Globus pallidus (tissue), 1 donor: ENCODE measurements at regions not wholly inside any gene's neighbourhood (a gene's known extent, or its start where the extent isn't known, plus 50 kb on each side); places are given as distances from the start of the nearest gene placed in this dataset.
A peak's percentile ranks its signal among the peaks of the same experiment; 100 is the strongest.

Source experiments
- DNase-seq: peaks from one replicate; pipeline ENCODE4 v3.0.0-alpha.2; 2015; ENCODE audit warnings: low spot score

DNA sequence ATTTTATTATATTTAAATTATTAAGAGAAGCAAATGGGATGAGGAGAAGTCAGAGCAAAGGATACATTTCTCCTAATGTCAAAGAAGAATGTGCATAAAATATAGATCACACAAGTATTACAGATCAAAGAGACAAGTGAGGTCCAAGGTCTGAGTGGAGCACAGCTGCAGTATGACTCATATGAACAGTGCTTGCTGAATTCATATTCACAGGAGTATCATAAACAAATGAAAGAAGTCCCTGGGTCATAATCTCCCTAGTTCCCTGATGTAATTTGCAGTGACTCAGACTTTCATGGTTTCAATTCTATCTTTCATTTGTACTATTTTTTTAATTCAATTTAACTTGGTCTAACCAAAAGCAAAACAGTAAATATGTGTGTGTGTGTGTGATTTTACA, 499.0 kb upstream of the CCDC179 start:
- DNase-seq, result no peak

DNA sequence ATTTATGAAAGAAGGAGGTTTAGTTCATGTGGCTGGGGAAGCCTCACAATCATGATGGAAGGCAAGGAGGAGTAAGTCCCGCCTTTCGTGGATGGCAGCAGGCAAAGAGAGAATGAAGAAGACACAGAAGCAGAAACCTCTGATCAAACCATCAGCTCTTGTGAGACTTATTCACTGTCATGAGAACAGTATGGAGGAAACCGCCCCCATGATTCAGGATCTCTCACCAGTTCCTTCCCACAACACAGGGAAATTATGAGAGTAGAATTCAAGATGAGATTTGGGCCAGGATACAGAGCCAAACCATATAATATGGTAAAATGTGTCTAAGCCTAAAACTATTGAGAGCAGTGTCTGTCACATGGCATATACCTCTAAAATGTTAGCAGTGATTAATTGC, 503.8 kb upstream of the CCDC179 start:
- DNase-seq, result no peak

DNA sequence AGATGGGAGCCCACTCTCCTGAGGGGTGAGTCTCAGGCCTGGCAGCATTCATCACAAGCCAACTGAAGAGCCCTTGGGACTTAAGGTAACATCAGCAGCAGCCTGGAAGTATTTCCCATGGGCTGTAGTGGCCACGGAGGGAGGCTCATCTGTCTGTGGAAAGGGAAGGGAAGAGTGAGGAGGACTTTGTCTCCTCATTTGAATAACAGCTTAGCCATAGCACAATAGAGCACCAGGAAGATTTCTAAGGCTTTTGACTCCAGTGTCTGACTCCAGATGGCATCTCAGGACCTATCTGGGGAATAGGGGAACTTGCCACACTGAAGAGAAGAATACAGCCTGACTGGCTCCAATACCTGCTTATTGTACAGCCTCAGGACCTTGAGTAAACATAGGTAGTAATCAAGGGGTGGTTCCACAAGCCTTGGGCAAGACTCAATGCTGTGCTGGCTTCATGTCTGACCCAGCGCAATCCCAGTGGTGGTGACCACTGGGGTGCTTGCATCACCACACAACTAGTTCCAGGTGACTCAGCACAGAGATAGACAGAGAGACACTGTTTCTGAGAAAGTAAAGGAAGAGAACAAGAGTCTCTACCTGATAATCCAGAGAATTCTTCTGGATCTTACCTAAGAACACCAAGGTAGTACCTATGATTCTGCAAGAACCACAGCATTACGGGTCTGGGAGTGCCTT, 510.5 kb upstream of the CCDC179 start:
- DNase-seq, result no peak

DNA sequence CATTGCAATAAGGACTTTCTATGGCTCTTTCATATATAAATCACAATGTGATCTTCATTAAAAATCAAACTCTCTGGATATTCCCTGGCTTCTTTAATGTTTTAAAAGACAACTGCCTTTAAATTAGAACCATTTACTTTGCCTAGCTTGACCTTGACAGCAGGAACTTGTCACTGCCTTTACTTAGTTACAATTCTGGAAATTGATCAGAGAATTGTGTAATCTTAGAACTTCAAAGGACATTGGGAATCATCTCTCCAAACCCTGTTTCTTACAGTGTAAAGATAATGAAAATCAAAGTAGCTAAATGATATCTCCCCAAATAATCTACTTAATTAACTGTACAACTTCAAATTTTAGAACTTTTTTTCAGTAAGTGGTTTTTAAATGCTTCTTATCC, 517.6 kb upstream of the CCDC179 start:
- DNase-seq, result no peak

DNA sequence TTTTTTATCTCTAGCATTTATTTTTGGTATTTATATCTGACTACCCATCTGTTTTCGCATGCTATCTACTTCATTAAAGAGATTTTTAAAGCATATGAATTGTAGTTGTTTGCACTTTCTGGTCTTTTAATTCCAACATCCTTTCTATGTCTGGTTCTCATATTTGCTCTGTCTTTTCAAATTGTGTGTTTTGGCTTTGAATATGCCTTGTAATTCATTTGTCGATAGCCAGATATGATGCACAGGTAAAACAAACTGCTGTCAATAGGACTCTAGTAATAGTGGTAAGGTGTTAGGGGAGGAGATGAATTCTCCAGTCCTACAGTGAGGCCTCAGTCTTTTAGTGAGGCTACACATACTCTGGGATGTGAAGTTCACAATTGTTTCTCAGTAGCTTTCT, 530.8 kb upstream of the CCDC179 start:
- DNase-seq, result no peak

DNA sequence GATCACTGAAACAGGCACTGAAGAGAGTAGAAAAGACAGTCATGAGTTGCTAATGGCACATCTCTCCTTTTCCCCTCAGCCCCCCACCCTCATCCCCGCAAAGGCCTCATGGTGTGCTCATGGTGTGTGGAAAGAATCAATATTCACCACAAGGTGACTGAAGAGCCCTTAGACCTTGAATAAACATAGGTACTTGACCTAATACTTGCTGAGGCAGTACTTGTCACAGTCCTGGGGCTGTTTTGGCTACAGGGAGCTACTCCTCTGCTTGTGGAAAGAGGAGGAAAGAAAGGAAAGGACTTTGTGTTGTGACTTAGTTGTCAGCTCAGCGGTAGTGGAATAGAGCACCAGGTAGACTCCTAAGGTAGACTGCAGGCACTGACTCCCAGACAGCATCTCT, 537.8 kb upstream of the CCDC179 start:
- no peak for DNase-seq

DNA sequence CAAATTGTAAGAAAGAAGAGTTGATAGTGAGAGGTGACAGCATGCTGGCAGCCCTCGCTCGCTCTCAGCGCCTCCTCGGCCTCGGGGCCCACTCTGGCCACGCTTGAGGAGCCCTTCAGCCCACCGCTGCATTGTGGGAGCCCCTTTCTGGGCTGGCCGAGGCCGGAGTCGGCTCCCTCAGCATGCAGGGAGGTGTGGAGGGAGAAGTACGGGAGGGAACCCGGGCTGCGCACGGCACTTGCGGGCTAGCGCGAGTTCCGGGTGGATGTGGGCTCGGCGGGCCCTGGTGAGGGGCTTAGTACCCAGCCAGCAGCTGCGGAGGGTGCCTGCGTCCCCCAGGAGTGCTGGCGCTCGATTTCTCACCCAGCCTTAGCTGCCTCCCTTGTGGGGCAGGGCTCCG, 539.7 kb upstream of the CCDC179 start:
- no peak for DNase-seq

DNA sequence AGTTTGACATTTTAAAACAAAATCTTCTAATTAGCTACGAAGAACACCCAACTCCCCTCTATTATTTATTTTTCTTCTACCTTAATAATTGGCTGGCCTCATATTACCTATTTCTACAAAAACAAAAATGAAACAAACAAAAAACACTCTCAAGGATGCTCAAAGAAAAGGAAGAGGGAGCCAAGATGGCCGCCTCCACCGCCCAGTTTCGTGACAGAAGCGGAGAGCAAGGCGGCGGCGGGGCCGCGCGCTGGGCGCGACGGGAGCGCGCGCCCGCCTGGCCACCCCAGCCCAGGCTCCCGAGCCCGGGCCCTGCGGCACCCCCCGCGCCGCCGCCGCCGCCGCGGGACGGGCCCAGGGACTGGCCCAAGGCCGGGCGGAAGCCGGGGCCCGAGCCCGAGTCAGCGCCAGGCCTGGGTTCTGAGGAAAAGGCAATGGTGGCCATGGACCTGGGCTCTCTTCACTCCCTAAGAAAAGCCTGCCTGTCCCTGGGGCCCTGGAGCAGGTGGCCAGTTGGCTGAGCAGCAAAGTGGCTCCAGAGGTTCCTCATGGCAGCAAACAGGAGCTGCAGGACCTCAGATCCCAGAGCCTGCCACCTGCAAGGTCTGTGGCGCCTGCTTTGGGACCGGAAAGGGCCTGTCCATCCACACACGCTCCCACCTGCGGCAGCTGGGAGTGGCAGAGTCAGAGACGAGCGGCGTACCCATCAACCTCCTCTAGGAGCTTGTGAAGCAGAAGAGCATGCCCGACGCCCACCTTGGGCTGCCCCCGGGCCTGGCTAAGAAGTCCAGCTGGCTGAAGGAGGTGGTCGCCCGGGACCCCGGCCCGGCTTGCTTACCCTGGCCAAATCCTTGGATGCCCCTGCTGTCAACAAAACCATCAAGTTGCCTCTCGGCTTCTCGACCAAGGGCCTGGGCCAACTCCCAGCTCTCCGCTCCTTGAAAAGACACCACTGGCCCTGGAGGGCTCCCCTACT, 543.2 kb upstream of the CCDC179 start:
- no peak for DNase-seq

DNA sequence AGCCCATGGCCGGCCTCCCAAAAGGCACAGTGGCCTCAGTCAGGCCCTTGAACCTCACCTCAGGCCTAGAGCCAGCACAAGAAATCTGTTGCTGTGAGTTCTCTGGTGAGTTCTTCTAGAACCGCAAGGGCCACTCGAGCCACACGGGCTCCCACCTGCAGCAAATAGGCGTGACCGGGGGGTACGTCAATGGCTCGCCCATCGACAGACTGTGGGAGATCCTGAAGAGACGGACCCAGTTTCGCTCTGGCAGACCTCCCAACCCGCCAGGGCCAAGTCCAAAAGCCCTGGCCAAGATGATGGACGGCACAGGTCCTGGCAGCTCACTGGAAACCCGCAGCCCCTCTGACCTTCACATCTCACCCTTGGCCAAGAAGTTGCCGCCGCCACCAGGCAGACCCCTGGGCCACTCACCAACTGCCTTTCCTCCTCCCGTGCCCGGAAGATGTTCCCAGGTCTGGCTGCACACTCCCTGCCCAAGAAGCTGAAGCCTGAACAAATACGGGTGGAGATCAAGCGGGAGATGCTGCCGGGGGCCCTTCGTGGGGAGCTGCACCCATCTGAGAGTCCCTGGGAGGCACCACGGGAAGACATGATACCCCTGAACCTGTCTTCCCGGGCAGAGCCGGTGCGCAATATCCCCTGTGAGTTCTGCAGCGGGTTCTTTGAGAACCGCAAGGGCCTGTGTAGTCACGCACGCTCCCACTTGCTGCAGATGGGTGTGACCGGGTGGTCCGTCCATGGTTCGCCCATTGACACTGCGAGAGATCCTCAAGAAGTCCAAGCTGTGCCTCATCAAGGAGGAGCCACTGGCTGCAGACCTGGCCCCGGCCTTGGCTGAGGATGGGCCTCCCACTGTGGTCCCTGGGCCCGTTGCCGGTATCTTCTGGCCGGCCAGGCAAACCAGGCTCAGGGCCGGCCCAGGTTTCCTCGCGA, 544.2 kb upstream of the CCDC179 start:
- no peak for DNase-seq

DNA sequence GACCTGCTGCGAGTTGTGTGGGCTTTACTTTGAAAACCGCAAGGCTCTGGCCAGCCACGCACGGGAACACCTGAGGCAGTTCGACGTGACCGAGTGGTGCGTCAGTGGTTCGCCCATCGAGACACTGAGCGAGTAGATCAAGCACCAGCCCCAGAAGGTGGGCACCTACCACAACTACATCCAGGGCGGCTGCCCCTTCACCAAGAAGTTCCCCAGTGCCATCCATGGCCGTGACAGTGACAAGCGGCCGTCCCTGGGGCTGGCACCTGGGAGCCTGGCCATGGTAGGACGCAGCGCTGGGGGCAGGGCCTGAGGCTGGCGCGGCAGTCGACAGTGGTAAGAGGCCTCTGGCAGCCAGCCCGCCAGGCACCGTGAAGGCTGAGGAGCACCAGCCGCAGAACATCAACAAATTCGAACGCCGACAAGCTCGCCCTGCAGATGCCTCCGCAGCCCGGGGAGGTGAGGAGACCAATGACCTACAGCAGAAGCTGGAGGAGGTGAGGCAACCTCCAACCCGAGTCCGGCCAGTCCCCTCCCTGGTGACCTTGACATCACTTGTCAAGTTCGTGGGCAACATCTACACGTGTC, 545.2 kb upstream of the CCDC179 start:
- DNase-seq, result no peak

DNA sequence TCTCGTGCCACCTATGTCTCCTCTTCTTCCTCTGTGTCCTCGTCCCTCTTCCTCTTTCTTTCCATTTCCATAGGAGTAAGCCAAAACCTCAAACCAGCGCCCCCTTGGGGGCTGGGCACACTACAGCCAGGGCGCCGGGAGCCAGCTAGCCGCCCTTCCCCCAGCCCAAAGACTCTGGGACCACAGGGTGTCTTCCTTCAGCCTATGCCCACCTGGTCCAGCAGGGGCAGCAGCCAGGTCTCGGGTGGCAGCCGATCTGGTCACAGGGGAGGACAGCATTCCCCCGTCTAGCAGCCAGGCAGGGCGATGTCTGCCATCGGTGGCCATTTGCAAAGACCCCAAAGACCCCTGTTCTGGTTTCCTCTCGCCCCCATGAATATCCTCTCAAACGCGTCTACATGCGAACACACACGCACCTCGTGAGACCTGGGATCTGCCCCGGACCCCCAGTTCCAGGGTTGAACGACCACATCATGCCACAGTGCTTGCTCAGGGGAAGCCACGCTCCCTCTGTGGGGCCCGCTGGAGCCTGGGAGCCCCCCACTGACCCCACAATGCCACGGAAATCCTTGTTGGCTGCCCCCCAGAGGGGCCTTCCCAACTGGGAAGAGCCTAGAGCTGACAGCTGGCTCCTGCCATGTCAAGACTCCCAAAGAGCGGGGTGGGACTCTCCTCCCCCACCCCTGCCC, 546.0 kb upstream of the CCDC179 start:
- no peak for DNase-seq

DNA sequence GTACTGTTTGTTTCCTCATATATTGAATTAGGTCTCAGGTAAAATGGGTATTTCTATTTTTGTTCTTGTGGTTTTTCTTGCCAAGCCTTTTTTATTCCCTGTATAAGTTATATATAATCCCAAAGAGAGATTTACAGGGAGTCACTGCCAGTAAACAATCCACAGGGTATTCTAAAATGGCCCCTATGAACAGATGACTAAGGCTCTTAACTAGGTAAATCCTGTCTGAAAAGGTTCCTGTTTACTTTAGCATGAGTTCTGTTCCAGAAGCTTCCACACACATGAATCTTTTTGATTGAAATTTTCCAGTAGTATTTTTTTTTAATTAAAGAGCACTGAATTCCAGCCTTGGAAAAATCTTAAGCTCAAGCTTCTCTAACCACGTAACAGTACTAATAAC, 552.8 kb upstream of the CCDC179 start:
- no peak for DNase-seq

DNA sequence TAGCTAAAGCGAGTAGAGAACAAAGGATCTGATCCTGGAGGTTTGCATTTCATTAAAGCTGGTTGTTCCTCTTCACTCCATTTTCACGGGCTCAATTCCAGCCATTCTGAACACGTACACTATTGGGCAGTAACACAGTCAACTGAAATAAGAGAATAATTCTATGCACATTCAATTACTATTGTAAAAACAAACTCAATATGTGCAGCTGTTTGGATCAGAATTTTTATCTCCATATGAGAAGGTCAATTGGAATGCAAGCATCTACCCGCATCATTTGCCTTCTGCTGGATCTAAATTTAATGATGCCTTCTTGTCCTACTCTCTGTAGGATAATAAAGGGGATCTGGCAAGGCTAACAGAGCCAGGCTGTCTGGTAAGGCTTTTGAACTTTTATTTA, 562.8 kb upstream of the CCDC179 start:
- DNase-seq, result no peak

DNA sequence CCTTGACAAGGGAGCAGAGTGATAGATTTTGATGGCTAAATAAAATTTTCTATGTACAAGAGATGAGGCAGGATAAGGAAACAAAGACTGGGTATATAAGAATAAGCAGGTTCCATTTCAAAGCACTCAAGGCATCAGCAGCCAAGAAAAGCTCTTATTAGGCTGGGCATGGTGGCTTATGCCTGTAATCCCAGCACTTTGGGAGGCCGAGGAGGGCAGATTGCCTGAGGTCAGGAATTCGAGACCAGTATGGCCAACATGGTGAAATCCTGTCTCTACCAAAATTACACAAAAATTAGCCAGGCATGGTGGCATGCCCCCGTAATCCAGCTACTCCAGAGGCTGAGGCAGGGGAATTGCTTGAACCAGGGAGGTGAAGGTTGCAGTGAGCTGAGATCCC, 563.4 kb upstream of the CCDC179 start:
- DNase-seq, result no peak

DNA sequence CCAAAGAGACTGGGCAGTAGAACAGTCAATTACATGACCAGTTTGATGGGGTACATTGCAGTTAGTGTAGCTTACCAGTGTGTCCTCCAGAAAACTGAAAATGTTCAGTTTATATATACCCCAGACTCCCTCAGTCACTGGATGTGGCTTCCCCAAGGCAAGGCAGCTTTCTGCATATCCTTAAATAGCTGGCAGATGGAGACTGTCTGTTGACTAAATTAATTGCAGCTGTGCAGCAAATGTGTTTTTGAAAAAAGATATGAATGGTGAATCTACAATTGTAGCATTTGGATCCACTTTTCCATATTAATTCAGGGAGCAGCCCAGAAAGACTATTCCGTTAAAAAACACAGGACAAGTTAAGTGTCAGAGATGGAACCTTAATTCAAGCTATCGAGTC, 565.1 kb upstream of the CCDC179 start:
- DNase-seq, result no peak

DNA sequence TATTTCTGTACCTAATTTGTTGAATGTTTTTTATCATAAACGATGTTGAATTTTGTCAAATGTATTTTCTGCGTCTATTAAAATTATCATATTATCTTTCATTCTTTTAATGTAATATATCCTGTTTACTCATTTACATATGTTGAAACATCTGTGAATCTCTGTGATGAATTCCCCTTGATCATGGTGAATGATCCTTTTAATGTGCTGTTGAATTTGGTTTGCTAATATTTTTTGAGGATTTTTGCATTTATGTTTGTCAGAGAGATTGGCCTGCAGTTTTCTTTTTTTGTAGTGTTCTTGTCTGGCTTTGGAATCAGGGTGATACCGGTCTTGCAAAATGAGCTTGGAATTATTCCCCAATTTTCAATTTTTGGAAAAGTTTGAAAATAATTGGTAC, 569.3 kb upstream of the CCDC179 start:
- no peak for DNase-seq

DNA sequence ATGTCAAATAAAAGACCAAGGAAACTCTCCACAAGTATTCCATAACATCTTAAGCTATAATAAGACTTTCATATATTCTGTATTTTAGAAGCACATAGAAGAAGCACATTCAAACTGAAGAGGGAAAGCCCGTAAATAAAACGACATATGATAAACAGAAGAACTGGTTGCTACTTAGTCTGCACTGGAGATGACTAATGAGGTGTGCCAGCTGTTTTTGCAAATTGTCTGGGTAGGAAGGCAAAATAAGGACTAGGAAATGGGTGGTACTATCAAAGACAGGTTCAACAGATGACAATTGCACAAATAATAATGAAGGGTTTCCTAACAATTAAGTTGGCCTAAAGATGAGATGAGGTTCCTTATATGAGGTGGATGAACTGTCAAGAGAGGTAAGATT, 593.2 kb upstream of the CCDC179 start:
- no peak for DNase-seq

DNA sequence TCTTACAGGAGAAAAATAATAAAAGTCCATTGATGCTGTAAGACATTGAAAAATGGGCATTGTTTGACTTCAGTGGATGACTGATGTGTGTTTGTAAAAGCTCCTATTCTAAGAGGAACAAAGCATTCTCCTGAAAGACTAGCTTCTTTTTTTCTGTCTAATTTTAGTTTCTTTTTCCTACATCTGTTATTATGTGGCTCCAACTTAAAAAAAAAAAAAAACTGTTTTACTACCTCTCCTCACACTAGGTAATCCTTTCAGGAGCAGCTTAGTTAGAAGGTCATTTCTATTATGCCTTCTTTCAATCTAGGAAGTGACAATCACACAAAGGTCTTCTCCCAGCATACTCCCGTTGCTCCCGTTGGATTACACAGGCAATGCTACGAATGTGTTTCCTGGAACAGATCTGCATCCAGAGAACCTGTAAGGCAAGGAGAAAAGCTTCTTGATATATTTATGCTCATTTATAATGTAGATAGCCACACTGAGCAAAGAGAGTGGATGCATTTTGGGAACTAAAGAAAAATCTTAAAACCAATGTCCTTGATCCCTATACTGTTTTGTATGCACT, 595.1 kb upstream of the CCDC179 start:
- DNase-seq, result peak; percentile 11

DNA sequence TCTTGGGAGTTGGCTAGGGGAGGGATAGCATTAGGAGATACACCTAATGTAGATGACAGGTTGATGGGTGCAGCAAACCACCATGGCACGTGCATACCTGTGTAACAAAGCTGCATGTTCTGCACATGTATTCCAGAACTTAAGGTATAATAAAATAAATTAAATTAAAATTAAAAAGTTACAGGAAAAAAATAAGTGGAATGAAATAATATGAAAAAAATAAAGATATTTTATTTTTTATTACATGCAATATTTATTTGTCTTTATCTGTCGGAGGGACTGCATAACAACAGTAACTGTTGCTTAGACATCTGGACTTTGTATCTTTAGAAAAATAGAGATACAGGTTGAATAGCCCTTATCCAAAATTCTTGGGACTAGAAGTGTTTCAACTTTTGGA, 597.4 kb upstream of the CCDC179 start:
- DNase-seq, result no peak

DNA sequence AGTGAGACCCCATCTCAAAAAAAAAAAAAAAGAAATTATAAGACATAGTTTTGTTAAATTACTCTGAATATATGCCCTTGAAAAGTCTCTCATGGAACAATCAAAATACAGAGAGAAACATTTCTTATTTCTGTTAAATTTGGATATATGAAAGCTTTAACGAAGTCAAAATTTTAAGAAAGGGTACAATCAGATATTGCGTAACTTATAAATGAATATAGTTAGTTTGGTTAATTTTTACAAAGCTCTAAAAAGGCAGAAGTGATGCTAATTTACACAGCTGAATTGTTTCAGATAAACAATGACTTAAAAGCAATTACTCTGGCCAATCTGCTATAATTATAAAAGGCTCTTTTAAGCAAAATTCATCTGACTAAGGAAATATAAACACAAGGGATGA, 611.6 kb upstream of the CCDC179 start:
- DNase-seq, result no peak

DNA sequence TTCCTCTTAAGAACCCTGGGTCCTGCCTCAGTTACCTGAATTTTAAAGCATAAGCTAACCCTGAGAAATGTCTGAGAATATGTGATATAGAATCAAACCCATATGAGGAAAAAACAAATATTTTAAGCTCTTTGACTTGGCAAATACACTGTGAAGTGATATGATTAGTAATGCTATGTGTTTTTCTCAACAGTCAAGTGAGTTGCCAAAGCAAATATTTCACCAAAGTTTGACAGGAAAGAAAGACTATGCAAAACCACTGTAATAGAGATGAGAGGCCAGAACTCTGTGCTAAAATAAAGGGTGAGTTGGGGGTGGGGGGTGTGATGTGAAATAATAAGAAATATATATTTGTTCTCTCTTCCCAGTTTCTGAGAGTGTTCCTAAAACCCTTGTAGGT, 613.5 kb upstream of the CCDC179 start:
- no peak for DNase-seq
